ENCODE measurements at regions not wholly inside any gene's neighbourhood (a gene's known extent, or its start where the extent isn't known, plus 50 kb on each side); places are given as distances from the start of the nearest gene placed in this dataset.
A peak's percentile ranks its signal among the peaks of the same experiment; 100 is the strongest.
"Not testable (repeated sequence)": the region's sequence is repeated elsewhere in the genome, so short reads cannot be mapped to it uniquely, and the experiment has no call there.

GRCh38 chr6:27145731-27146455 lies 101.6 kb upstream of the PRSS16 start:
- Histone ChIP-seq H3K36me3 (ENCODE audit: low read depth) (no peaks in the 10 kb centered on the region), H3K4me3 (ENCODE audit: severe bottlenecking) (peak overlapping the region; percentile 62), H3K27ac (ENCODE audit: poor library complexity, severe bottlenecking) (peak overlapping the region; percentile 97), H3K27me3 (ENCODE audit: insufficient read depth, poor library complexity, severe bottlenecking) (no peaks in the 10 kb centered on the region), H3K4me1 (ENCODE audit: insufficient read depth, poor library complexity, severe bottlenecking) (peaks cover 4% of the 10 kb centered on the region), H3K9me3 (ENCODE audit: severe bottlenecking) (no peaks in the 10 kb centered on the region)
- TF ChIP-seq CTCF (IDR thresholded peaks at IDR 0.05; ENCODE audit: poor library complexity, severe bottlenecking) = no peak
- ATAC-seq (ENCODE audit: low read depth) (peak; percentile 40), DNase-seq (ENCODE audit: low spot score) (no peak)

GRCh38 chr6:27146456-27146705 lies 101.1 kb upstream of the PRSS16 start:
- Histone ChIP-seq H3K27ac (ENCODE audit: poor library complexity, severe bottlenecking) (peak overlapping the region; percentile 97), H3K4me3 (ENCODE audit: severe bottlenecking) (peak overlapping the region; percentile 62)
- DNase-seq (ENCODE audit: low spot score); ATAC-seq (ENCODE audit: low read depth); H3K36me3 ChIP-seq (ENCODE audit: low read depth); H3K9me3 ChIP-seq (ENCODE audit: severe bottlenecking); H3K27me3 ChIP-seq (ENCODE audit: insufficient read depth, poor library complexity, severe bottlenecking); H3K4me1 ChIP-seq (ENCODE audit: insufficient read depth, poor library complexity, severe bottlenecking): not testable (repeated sequence)

GRCh38 chr6:27146706-27147505 lies 100.6 kb upstream of the PRSS16 start:
- H3K36me3 ChIP-seq (ENCODE audit: low read depth) = no peaks in the 10 kb centered on the region
- H3K27ac ChIP-seq (ENCODE audit: poor library complexity, severe bottlenecking) = peak overlapping the region; percentile 97
- DNase-seq (ENCODE audit: low spot score) (peak; percentile 81), ATAC-seq (ENCODE audit: low read depth) (peak; percentile 67)
- peaks cover 4% of the 10 kb centered on the region for H3K4me1 ChIP-seq (ENCODE audit: insufficient read depth, poor library complexity, severe bottlenecking)
- TF ChIP-seq CTCF (IDR thresholded peaks at IDR 0.05; ENCODE audit: poor library complexity, severe bottlenecking) = no peak
- H3K27me3 ChIP-seq (ENCODE audit: insufficient read depth, poor library complexity, severe bottlenecking) = no peaks in the 10 kb centered on the region
- H3K9me3 ChIP-seq (ENCODE audit: severe bottlenecking) = no peaks in the 10 kb centered on the region
- H3K4me3 ChIP-seq (ENCODE audit: severe bottlenecking) = peak overlapping the region; percentile 62

GRCh38 chr6:27148404-27148795 lies 99.1 kb upstream of the PRSS16 start:
- H3K9me3 ChIP-seq (ENCODE audit: severe bottlenecking) = no peaks in the 10 kb centered on the region
- no peaks in the 10 kb centered on the region for H3K27me3 ChIP-seq (ENCODE audit: insufficient read depth, poor library complexity, severe bottlenecking)
- no peak for TF ChIP-seq CTCF (IDR thresholded peaks at IDR 0.05; ENCODE audit: poor library complexity, severe bottlenecking)
- peak overlapping the region; percentile 97 for H3K27ac ChIP-seq (ENCODE audit: poor library complexity, severe bottlenecking)
- no peak for DNase-seq (ENCODE audit: low spot score)
- H3K4me3 ChIP-seq (ENCODE audit: severe bottlenecking) = no peak overlapping the region
- ATAC-seq (ENCODE audit: low read depth) = no peak
- no peaks in the 10 kb centered on the region for H3K36me3 ChIP-seq (ENCODE audit: low read depth)
- H3K4me1 ChIP-seq (ENCODE audit: insufficient read depth, poor library complexity, severe bottlenecking) = peaks cover 4% of the 10 kb centered on the region

GRCh38 chr6:27149150-27149549 lies 98.4 kb upstream of the PRSS16 start:
- no peaks in the 10 kb centered on the region for H3K27me3 ChIP-seq (ENCODE audit: insufficient read depth, poor library complexity, severe bottlenecking)
- H3K27ac ChIP-seq (ENCODE audit: poor library complexity, severe bottlenecking) = no peak overlapping the region
- H3K9me3 ChIP-seq (ENCODE audit: severe bottlenecking) = no peaks in the 10 kb centered on the region
- no peak for TF ChIP-seq CTCF (IDR thresholded peaks at IDR 0.05; ENCODE audit: poor library complexity, severe bottlenecking)
- H3K4me3 ChIP-seq (ENCODE audit: severe bottlenecking) = no peak overlapping the region
- peaks cover 4% of the 10 kb centered on the region for H3K4me1 ChIP-seq (ENCODE audit: insufficient read depth, poor library complexity, severe bottlenecking)
- ATAC-seq (ENCODE audit: low read depth) (no peak), DNase-seq (ENCODE audit: low spot score) (no peak)
- no peaks in the 10 kb centered on the region for H3K36me3 ChIP-seq (ENCODE audit: low read depth)
